ENCODE measurements at regions not wholly inside any gene's neighbourhood (a gene's known extent, or its start where the extent isn't known, plus 50 kb on each side); places are given as distances from the start of the nearest gene placed in this dataset.

DNA sequence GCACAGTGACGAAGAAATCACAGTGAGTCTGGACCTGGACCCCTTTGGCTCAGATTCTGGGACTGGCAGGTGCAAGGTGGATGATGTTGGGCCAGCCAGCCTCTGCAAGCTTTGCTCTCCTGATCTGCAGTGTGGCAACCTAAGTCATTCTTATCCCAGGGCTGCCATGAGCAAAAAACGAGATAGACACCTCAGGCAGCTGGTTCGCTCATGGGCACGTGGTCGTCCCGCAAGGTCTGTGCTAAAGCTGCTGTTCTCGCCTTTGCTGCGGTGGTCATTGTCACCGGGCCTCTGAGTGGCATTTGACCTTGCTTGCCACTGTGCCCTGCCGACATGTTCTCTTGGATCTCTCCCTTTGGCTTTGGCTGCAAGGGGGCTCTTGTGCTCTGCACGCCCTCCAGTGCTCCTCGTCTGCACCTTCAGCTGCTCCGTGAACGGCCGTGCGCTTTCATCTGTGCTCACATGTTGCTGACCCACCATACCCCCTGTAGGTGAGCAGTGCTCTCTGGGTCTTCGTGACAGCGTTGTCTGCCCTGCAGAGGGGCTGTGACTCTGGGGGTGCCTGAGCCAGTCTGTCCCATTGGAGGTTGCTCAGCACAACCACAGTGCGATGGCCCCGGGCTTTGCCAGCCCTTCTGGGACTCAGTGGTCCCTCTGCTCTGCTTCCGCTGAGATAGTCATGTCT, 317.0 kb downstream of the GLRX3 start:
- H3K4me2 ChIP-seq (ENCODE audit: low read length), result no peak overlapping the region
- H3K9me3 ChIP-seq (ENCODE audit: insufficient read depth, low read length), result no peaks in the 10 kb centered on the region
- no peak overlapping the region for H3K9ac ChIP-seq (ENCODE audit: low read length)
- H2AFZ ChIP-seq (ENCODE audit: low read depth, low read length), result no peak overlapping the region
- H3K4me3 ChIP-seq (ENCODE audit: low read length), result no peak overlapping the region
- H3K79me2 ChIP-seq (ENCODE audit: low read length), result no peaks in the 10 kb centered on the region
- no peaks in the 10 kb centered on the region for H4K20me1 ChIP-seq (ENCODE audit: insufficient read depth, low read length)
- no peak overlapping the region for H3K27ac ChIP-seq (ENCODE audit: low read length)
- H3K4me1 ChIP-seq (ENCODE audit: low read length), result no peaks in the 10 kb centered on the region
- H3K36me3 ChIP-seq (replicated peaks; ENCODE audit: low read depth, low read length), result no peaks in the 10 kb centered on the region
- no peaks in the 10 kb centered on the region for H3K27me3 ChIP-seq (ENCODE audit: low read depth, low read length)
- TF ChIP-seq EZH2phosphoT487 (IDR thresholded peaks at IDR 0.05; ENCODE audit: low read depth), result no peak
- TF ChIP-seq, protein P1, sequence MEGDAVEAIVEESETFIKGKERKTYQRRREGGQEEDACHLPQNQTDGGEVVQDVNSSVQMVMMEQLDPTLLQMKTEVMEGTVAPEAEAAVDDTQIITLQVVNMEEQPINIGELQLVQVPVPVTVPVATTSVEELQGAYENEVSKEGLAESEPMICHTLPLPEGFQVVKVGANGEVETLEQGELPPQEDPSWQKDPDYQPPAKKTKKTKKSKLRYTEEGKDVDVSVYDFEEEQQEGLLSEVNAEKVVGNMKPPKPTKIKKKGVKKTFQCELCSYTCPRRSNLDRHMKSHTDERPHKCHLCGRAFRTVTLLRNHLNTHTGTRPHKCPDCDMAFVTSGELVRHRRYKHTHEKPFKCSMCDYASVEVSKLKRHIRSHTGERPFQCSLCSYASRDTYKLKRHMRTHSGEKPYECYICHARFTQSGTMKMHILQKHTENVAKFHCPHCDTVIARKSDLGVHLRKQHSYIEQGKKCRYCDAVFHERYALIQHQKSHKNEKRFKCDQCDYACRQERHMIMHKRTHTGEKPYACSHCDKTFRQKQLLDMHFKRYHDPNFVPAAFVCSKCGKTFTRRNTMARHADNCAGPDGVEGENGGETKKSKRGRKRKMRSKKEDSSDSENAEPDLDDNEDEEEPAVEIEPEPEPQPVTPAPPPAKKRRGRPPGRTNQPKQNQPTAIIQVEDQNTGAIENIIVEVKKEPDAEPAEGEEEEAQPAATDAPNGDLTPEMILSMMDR (IDR thresholded peaks at IDR 0.05; ENCODE audit: low read depth, low read length), result no peak

DNA sequence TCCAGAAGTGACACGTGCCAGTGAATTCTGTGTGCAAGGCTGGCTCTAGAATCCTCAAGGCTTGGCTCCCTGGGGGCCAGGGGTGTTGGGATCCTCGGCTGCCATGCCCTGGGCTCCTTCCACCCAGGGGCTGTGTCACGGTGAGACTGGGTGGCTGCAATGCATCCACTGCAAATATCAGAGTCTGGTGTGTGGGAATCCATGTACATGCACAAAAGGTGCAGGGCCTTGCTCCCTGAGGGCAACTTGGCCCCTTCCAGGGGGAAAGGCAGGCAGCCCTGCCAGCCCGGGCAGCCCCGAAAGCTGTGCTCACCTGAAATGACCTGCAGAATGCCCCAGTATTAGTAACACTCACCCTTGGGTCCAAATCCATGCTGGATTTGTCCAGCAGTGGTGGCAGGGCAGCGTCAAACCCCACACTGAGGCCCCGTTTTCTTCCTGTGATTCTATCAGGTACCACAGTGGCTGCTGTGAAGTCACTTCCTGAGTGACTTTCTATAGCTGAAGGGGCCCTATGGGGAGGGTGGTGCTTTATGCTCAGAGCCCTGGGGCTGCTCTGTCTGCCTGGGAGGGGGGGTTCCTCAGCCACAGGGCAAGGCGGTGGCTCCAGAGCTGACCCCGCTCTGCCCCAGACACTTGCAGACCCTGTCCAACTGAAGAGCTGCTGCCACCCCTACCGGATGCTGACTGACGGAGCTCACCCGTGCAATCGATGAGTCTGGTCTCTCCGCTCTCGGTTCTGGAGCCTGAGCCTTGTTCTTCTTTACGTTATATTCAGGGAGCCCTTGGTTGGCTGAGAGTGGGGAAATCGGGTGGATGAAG, 317.7 kb downstream of the GLRX3 start:
- no peak overlapping the region for H3K4me2 ChIP-seq (ENCODE audit: low read length)
- TF ChIP-seq, protein P1 (IDR thresholded peaks at IDR 0.05; ENCODE audit: low read depth, low read length), result no peak
- TF ChIP-seq EZH2phosphoT487 (IDR thresholded peaks at IDR 0.05; ENCODE audit: low read depth), result no peak
- no peaks in the 10 kb centered on the region for H3K27me3 ChIP-seq (ENCODE audit: low read depth, low read length)
- no peaks in the 10 kb centered on the region for H4K20me1 ChIP-seq (ENCODE audit: insufficient read depth, low read length)
- no peak overlapping the region for H2AFZ ChIP-seq (ENCODE audit: low read depth, low read length)
- no peaks in the 10 kb centered on the region for H3K9me3 ChIP-seq (ENCODE audit: insufficient read depth, low read length)
- H3K36me3 ChIP-seq (replicated peaks; ENCODE audit: low read depth, low read length), result no peaks in the 10 kb centered on the region
- H3K4me3 ChIP-seq (ENCODE audit: low read length), result no peak overlapping the region
- no peaks in the 10 kb centered on the region for H3K4me1 ChIP-seq (ENCODE audit: low read length)
- H3K27ac ChIP-seq (ENCODE audit: low read length), result no peak overlapping the region
- H3K9ac ChIP-seq (ENCODE audit: low read length), result no peak overlapping the region
- no peaks in the 10 kb centered on the region for H3K79me2 ChIP-seq (ENCODE audit: low read length)

DNA sequence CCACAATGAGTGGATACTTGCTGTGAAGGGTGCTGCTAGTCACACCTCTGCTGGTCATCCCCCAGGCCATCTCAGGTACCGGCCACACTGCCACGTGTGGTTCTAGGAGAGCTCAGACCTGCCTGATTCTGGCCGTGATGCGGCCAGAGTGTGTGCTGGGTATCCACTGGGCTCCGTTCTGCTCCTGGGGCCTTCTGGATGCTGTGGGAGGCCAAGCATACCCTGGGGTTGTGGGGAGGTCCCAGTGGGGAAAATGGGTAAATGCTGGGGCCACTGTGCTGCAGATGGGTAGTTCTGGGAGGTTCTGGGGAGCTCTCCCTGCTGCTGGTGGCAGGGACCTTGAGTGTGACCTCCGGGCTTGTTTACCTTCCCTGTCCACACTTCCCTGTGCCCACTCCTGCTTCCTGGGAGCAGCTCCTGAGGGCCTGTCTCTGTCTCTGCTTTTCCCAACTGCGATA, 318.4 kb downstream of the GLRX3 start:
- no peaks in the 10 kb centered on the region for H3K4me1 ChIP-seq (ENCODE audit: low read length)
- H3K27me3 ChIP-seq (ENCODE audit: low read depth, low read length), result no peaks in the 10 kb centered on the region
- H3K27ac ChIP-seq (ENCODE audit: low read length), result no peak overlapping the region
- H3K9me3 ChIP-seq (ENCODE audit: insufficient read depth, low read length), result no peaks in the 10 kb centered on the region
- no peaks in the 10 kb centered on the region for H3K36me3 ChIP-seq (replicated peaks; ENCODE audit: low read depth, low read length)
- H3K79me2 ChIP-seq (ENCODE audit: low read length), result no peaks in the 10 kb centered on the region
- H3K4me2 ChIP-seq (ENCODE audit: low read length), result no peak overlapping the region
- no peak overlapping the region for H3K4me3 ChIP-seq (ENCODE audit: low read length)
- H4K20me1 ChIP-seq (ENCODE audit: insufficient read depth, low read length), result no peaks in the 10 kb centered on the region
- no peak overlapping the region for H2AFZ ChIP-seq (ENCODE audit: low read depth, low read length)
- TF ChIP-seq, protein P1 (IDR thresholded peaks at IDR 0.05; ENCODE audit: low read depth, low read length), result no peak
- no peak for TF ChIP-seq EZH2phosphoT487 (IDR thresholded peaks at IDR 0.05; ENCODE audit: low read depth)
- no peak overlapping the region for H3K9ac ChIP-seq (ENCODE audit: low read length)

DNA sequence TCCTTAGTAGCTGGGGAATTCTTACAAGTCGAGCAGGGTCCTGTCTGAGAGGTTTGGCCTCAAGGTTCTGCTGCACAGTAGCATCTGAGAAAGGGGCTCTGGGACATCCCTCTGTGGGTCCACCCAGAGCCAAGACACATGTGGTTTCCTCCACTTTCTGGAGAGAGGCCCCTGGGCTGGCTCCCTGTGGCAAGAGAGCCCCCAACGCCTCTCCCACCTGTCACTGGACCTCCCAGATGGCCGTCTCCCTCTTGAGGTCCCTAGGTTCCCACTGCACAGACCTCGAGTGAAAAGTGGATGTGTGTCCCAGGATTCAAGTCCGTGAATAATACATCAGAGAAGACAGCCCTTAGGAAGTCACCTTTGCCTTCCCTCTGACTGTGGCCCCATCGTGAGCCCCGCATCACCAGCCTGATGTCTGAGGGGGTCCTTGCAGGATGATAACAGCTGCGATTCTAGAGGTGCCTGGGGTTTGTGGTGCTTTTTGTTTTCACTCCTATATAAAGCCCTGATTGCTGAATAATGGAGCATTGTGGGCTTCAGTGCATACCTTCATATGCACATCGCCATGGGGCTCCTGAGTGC, 319.0 kb downstream of the GLRX3 start:
- Histone ChIP-seq H3K27me3 (ENCODE audit: low read depth, low read length) (no peaks in the 10 kb centered on the region), H2AFZ (ENCODE audit: low read depth, low read length) (no peak overlapping the region), H3K9me3 (ENCODE audit: insufficient read depth, low read length) (no peaks in the 10 kb centered on the region), H3K4me3 (ENCODE audit: low read length) (no peak overlapping the region), H3K27ac (ENCODE audit: low read length) (no peak overlapping the region), H3K36me3 (replicated peaks; ENCODE audit: low read depth, low read length) (no peaks in the 10 kb centered on the region), H3K79me2 (ENCODE audit: low read length) (no peaks in the 10 kb centered on the region), H3K9ac (ENCODE audit: low read length) (no peak overlapping the region), H4K20me1 (ENCODE audit: insufficient read depth, low read length) (no peaks in the 10 kb centered on the region), H3K4me2 (ENCODE audit: low read length) (no peak overlapping the region), H3K4me1 (ENCODE audit: low read length) (no peaks in the 10 kb centered on the region)
- no peak for TF ChIP-seq EZH2phosphoT487 (IDR thresholded peaks at IDR 0.05; ENCODE audit: low read depth)
- TF ChIP-seq, protein P1 (IDR thresholded peaks at IDR 0.05; ENCODE audit: low read depth, low read length), result no peak

Data from OCI-LY3 (cell line).